Panc1 (cell line): ENCODE measurements at regions not wholly inside any gene's neighbourhood (a gene's known extent, or its start where the extent isn't known, plus 50 kb on each side); places are given as distances from the start of the nearest gene placed in this dataset.
A peak's percentile ranks its signal among the peaks of the same experiment; 100 is the strongest.

ENCODE experiments used
- ATAC-seq: fragments of 200-7000 bp; cut with Tn5 transposase; 2 replicates; pipeline ENCODE4 v1.9.1; 2020; ENCODE audit warnings: mild to moderate bottlenecking, moderate library complexity
- BruUV-seq: library from RNA; stranded (reverse); fragments of 400-500 nt; replicated peaks from 2 replicates; lab custom pipeline; 2021; lab: Mats Ljungman, UMichigan
- CTCF ChIA-PET: fragments of 300-600 bp; sonication (Branson Sonifier 250); formaldehyde crosslinking; loops from one replicate; lab custom pipeline; 2022; ENCODE audit warnings: antibody characterized with exemption; lab: Charles Lee
- POLR2A ChIA-PET: fragments of 300-600 bp; sonication (Branson Sonifier 250); formaldehyde crosslinking; loops from one replicate; lab custom pipeline; 2022; ENCODE audit warnings: antibody characterized with exemption; lab: Charles Lee
- DNase-seq: peaks from one replicate; pipeline ENCODE4 v3.0.0-alpha.2; 2010; ENCODE audit warnings: low read depth, low spot score
- H3K27ac ChIP-seq: 2 replicates; pipeline ENCODE4 v1.5.1; 2011; ENCODE audit warnings: mild to moderate bottlenecking, low read length, inconsistent platforms
- H3K27me3 ChIP-seq: fragments of 200-500 bp; sonication (Bioruptor generic); 2 replicates; pipeline ENCODE4 v1.6.0; 2014; ENCODE audit warnings: low read length, inconsistent platforms; ENCODE audit not compliant: control insufficient read depth, insufficient read depth
- H3K36me3 ChIP-seq: fragments of 200-500 bp; sonication (Bioruptor generic); 2 replicates; pipeline ENCODE4 v1.5.1; 2014; ENCODE audit warnings: inconsistent platforms, mild to moderate bottlenecking, low read length, moderate library complexity; ENCODE audit not compliant: control insufficient read depth, insufficient read depth
- H3K4me1 ChIP-seq: 2 replicates; pipeline ENCODE4 v1.5.1; 2011; ENCODE audit warnings: inconsistent platforms, mild to moderate bottlenecking, low read length, moderate library complexity; ENCODE audit not compliant: control insufficient read depth, insufficient read depth
- H3K4me3 ChIP-seq, 2 experiments: 2 replicates each; pipeline ENCODE4 v1.5.1; 2011 to 2012; ENCODE audit warnings: low read depth in 2 of 2, low read length in 2 of 2, mild to moderate bottlenecking in 2 of 2, inconsistent platforms in 1 of 2, moderate library complexity in 1 of 2
- H3K9me3 ChIP-seq: fragments of 200-500 bp; sonication (Bioruptor generic); 2 replicates; pipeline ENCODE4 v1.5.1; 2014; ENCODE audit warnings: low read depth, mild to moderate bottlenecking, inconsistent platforms, low read length, moderate library complexity; ENCODE audit not compliant: control insufficient read depth, insufficient read depth
- CTCF ChIP-seq: fragments of 450-650 bp; IDR thresholded peaks from 2 replicates; pipeline ENCODE4 v1.5.1; 2017; ENCODE audit warnings: mild to moderate bottlenecking
- POLR2AphosphoS5 ChIP-seq: IDR thresholded peaks from 2 replicates; pipeline ENCODE4 v1.6.1; 2012; ENCODE audit warnings: mild to moderate bottlenecking, low read depth, low read length, moderate library complexity
- REST ChIP-seq, 2 experiments: IDR thresholded peaks; 2 replicates each; pipeline ENCODE4 v1.6.1; 2011 to 2012; ENCODE audit warnings: low read depth in 2 of 2, control low read depth in 1 of 2, low read length in 1 of 2, mild to moderate bottlenecking in 1 of 2, moderate library complexity in 1 of 2; ENCODE audit not compliant: insufficient read depth in 1 of 2
- SIN3A ChIP-seq: IDR thresholded peaks from 2 replicates; pipeline ENCODE4 v1.6.1; 2012; ENCODE audit warnings: low read depth, mild to moderate bottlenecking, low read length, moderate library complexity, borderline replicate concordance; ENCODE audit not compliant: insufficient read depth
- TCF7L2 ChIP-seq: IDR thresholded peaks from 2 replicates; pipeline ENCODE4 v1.6.1; 2011; ENCODE audit warnings: mild to moderate bottlenecking, low read depth, low read length, inconsistent platforms
- in situ Hi-C: cut with HindIII; loops from 2 replicates; pipeline ENCODE4 v1.10.0; 2016; ENCODE audit warnings: low sequenced_read_pairs, low pct_unique_long_range_greater_than_20kb
- intact Hi-C: fragments of 100-400 bp; cut with micrococcal nuclease; formaldehyde crosslinking; loops from one replicate; pipeline ENCODE4 v1.10.0; 2022; ENCODE audit not compliant: unreplicated experiment

- no peak for DNase-seq
- Histone ChIP-seq H3K27ac (no peak overlapping the region), H3K4me3 (no peak overlapping the region), H3K4me1 (peaks cover 8% of the 10 kb centered on the region), H3K9me3 (no peaks in the 10 kb centered on the region), H3K36me3 (no peaks in the 10 kb centered on the region), H3K27me3 (peaks cover 9% of the 10 kb centered on the region; the same call in 1 of the 2 replicates)
- BruUV-seq, result no TSS peak
- TF ChIP-seq SIN3A, result no peak
- no peak for TF ChIP-seq TCF7L2
- no peak for TF ChIP-seq CTCF
- no peak for TF ChIP-seq POLR2AphosphoS5
- no peak for TF ChIP-seq REST (IDR thresholded peaks at IDR 0.05; ENCODE audit: insufficient read depth in 1 of 2, low read depth in 2 of 2, low read length in 1 of 2)
- in situ Hi-C loops, result no loop called here
- ChIA-PET POLR2A (no interaction called here), CTCF (no interaction called here)
- no peak for ATAC-seq
- intact Hi-C loops, result no loop called here
Observed at GRCh38 chr12:34598352-34598827, 576.1 kb downstream of the ALG10 start.

- peak overlapping the region in 1 of 2 experiments; percentile 3; a peak in 2 of 4 replicates for H3K4me3 ChIP-seq
- DNase-seq, result no peak
- no peak for TF ChIP-seq TCF7L2
- TF ChIP-seq SIN3A, result no peak
- TF ChIP-seq POLR2AphosphoS5, result no peak
- no peak for TF ChIP-seq REST (IDR thresholded peaks at IDR 0.05; ENCODE audit: insufficient read depth in 1 of 2, low read depth in 2 of 2, low read length in 1 of 2)
- no peak for TF ChIP-seq CTCF
- H3K27me3 ChIP-seq, result peaks cover 9% of the 10 kb centered on the region; the same call in 1 of the 2 replicates
- POLR2A ChIA-PET, result no interaction called here
- H3K36me3 ChIP-seq, result no peaks in the 10 kb centered on the region
- ATAC-seq, result no peak
- BruUV-seq, result no TSS peak
- no peak overlapping the region for H3K27ac ChIP-seq
- peaks cover 8% of the 10 kb centered on the region for H3K4me1 ChIP-seq
- in situ Hi-C loops (no loop called here), intact Hi-C loops (no loop called here)
- CTCF ChIA-PET, result no interaction called here
- H3K9me3 ChIP-seq, result no peaks in the 10 kb centered on the region
Observed at GRCh38 chr12:34598851-34599529, 576.7 kb downstream of the ALG10 start.
